ENCODE measurements at regions not wholly inside any gene's neighbourhood (a gene's known extent, or its start where the extent isn't known, plus 50 kb on each side); places are given as distances from the start of the nearest gene placed in this dataset.

DNA sequence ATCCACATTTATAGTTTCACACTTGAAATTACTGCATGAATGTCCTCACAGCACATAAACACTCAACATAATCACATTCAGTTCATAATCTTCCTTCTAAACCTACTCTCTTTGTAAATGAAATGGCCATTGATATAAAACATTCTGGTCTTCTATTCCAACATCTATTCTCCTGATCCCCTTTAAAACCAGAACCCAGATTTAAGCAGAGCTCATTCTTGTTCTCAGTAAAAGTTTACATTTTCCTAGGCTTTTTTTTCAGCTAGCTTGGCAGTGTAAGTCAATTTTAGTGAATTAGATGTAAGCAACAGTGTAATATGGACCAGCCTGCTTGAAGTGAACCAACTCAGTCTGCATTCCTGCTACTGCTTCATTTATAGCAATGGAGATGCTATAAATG, 460.7 kb upstream of the RGS18 start:
- TF ChIP-seq POLR2AphosphoS5 (IDR thresholded peaks at IDR 0.05; ENCODE audit: low read depth, low read length) (no peak), CTCF (IDR thresholded peaks at IDR 0.05) (no peak)
